NCI-H345 (cell line): ENCODE measurements at regions not wholly inside any gene's neighbourhood (a gene's known extent, or its start where the extent isn't known, plus 50 kb on each side); places are given as distances from the start of the nearest gene placed in this dataset.

ENCODE experiments used
- DNase-seq: peaks from one replicate; lab custom pipeline; 2025; lab: John Stamatoyannopoulos, UW

- DNase-seq: no peak
Observed at GRCh38 chr3:194084284-194084683, 51.7 kb upstream of the HES1 start.
